HG03342 (cell line): ENCODE measurements at regions not wholly inside any gene's neighbourhood (a gene's known extent, or its start where the extent isn't known, plus 50 kb on each side); places are given as distances from the start of the nearest gene placed in this dataset.

Experiments
- ATAC-seq: cut with Tn5 transposase; IDR thresholded peaks from one replicate; pipeline ENCODE4 v1.9.1; 2021; ENCODE audit warnings: mild to moderate bottlenecking, moderate library complexity; ENCODE audit not compliant: unreplicated experiment

GRCh38 chr1:229024528-229025130, 246.3 kb upstream of the RAB4A start:
- ATAC-seq: no peak

- no peak for ATAC-seq
Observed at GRCh38 chr1:229025576-229025975, 245.3 kb upstream of the RAB4A start.

- no peak for ATAC-seq
Observed at GRCh38 chr1:229027158-229027557, 243.8 kb upstream of the RAB4A start.

GRCh38 chr1:229027622-229028182, 243.2 kb upstream of the RAB4A start:
- no peak for ATAC-seq

GRCh38 chr1:229028544-229028943, 242.4 kb upstream of the RAB4A start:
- ATAC-seq: no peak

GRCh38 chr1:229028987-229029878, 241.7 kb upstream of the RAB4A start:
- no peak for ATAC-seq

- no peak for ATAC-seq
Observed at GRCh38 chr1:229029879-229030235, 241.1 kb upstream of the RAB4A start.

- no peak for ATAC-seq
Observed at GRCh38 chr1:229030630-229031029, 240.3 kb upstream of the RAB4A start.

GRCh38 chr1:229031061-229031460, 239.8 kb upstream of the RAB4A start:
- no peak for ATAC-seq

- no peak for ATAC-seq
Observed at GRCh38 chr1:229031481-229032341, 239.2 kb upstream of the RAB4A start.

- ATAC-seq: no peak
Observed at GRCh38 chr1:229032375-229032774, 238.5 kb upstream of the RAB4A start.

GRCh38 chr1:229033480-229033879, 237.4 kb upstream of the RAB4A start:
- ATAC-seq: no peak

- ATAC-seq: no peak
Observed at GRCh38 chr1:229034342-229034741, 236.6 kb upstream of the RAB4A start.

- ATAC-seq: peak; percentile 81
Observed at GRCh38 chr1:229035054-229035747, 235.7 kb upstream of the RAB4A start.

- ATAC-seq: peak; percentile 25
Observed at GRCh38 chr1:229035748-229036082, 235.2 kb upstream of the RAB4A start.

GRCh38 chr1:229037806-229038405, 233.0 kb upstream of the RAB4A start:
- no peak for ATAC-seq

GRCh38 chr1:229040630-229041358, 230.1 kb upstream of the RAB4A start:
- no peak for ATAC-seq

GRCh38 chr1:229041946-229042345, 229.0 kb upstream of the RAB4A start:
- no peak for ATAC-seq

GRCh38 chr1:229042482-229042881, 228.4 kb upstream of the RAB4A start:
- no peak for ATAC-seq

- ATAC-seq: no peak
Observed at GRCh38 chr1:229043115-229043514, 227.8 kb upstream of the RAB4A start.
